ENCODE measurements at regions not wholly inside any gene's neighbourhood (a gene's known extent, or its start where the extent isn't known, plus 50 kb on each side); places are given as distances from the start of the nearest gene placed in this dataset.

DNA sequence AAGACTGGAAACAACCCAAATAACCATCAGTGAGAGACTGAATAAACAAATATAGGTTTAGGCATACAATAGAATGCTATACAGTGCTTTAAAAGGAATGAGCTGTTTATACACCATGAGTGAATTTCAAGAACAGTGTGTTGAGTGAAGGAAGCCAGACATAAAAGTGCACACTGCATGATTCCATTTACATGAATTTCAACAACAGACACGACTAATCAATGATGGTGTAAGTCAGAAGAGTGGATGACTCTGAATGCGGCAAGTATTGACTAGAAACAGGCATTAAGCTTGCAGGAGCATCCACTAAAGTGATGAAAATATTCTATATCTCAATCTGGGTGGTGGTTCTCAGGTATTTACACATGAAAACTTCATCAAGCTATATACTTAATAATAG is 142.7 kb upstream of the SLC39A10 start:
- H3K4me1 Mint-ChIP-seq = no peaks in the 10 kb centered on the region
- no peak for ATAC-seq

DNA sequence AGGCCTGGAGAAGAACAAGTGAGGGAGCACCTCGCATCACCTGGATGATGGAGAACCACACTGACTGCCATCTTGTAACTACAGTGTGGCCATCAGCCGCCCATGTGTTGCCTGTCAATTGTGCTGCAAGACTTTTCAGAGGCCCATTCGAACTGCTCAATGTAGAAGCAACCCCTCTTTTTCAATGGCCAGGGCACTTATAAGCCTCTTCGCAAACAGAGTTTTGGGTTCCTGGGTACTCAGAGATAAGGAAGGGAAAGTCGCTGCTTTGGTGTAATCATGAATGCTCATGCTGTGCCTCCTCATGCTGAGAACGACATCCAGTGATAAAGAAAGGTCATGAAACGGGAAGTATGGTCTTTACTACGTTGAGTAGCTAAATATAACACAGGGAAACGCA is 143.9 kb upstream of the SLC39A10 start:
- ChIA-PET POLR2A (interaction anchor here (0.6 kb wide), 1 partner anchor 86 kb away, joined by 4 read pairs; no protein-coding TSS in a partner anchor), CTCF (no interaction called here)
- no peak overlapping the region for H3K4me3 Mint-ChIP-seq
- 0 out of 2 replicates have a peak, but pooled peaks cover 3% of the 10 kb centered on the region for H3K36me3 Mint-ChIP-seq
- no peak for ATAC-seq
- H3K27ac Mint-ChIP-seq = no peak overlapping the region
- no peaks in the 10 kb centered on the region for H3K27me3 Mint-ChIP-seq (ENCODE audit: low read depth)
- peaks cover 12% of the 10 kb centered on the region for H3K9me3 Mint-ChIP-seq
- no peak for DNase-seq (ENCODE audit: low spot score)
- no peaks in the 10 kb centered on the region for H3K4me1 Mint-ChIP-seq
- TF ChIP-seq NR2C2 (CRISPR knock-in tag; IDR thresholded peaks at IDR 0.05) (no peak), ZNF396 (CRISPR knock-in tag; IDR thresholded peaks at IDR 0.05; ENCODE audit: borderline replicate concordance) (no peak)
- TF ChIP-seq, protein P1, sequence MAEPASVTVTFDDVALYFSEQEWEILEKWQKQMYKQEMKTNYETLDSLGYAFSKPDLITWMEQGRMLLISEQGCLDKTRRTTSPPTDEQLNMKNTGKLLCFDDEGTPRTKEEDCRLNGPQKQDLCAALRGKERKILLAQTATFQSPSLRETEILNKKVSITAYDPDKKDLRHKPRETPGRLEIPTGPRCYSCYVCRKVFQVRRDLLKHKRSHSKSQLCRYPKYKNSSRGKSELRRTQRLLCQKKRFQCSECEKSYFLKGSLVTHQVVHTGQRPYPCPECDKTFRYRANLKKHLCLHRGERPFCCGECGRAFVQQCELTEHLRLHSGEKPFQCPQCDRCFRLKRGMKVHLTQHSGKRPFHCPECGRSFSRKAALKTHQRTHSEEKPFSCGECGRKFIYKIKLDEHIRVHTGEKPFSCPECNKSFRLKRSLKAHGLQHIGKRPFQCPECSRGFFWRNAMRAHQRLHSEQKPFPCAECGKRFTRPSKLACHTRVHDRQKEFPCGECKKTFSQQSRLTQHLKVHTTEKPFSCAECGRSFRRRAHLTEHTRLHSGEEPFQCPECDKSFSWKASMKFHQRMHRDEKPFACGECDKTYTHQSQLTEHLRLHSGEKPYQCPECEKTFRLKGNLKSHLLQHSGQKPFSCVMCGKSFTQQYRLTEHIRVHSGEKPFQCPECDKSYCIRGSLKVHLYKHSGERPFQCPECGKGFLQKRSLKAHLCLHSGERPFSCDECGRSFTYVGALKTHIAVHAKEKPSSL (CRISPR knock-in tag; conservative IDR thresholded peaks at IDR 0.05) = no peak
- TF ChIP-seq, protein P2, sequence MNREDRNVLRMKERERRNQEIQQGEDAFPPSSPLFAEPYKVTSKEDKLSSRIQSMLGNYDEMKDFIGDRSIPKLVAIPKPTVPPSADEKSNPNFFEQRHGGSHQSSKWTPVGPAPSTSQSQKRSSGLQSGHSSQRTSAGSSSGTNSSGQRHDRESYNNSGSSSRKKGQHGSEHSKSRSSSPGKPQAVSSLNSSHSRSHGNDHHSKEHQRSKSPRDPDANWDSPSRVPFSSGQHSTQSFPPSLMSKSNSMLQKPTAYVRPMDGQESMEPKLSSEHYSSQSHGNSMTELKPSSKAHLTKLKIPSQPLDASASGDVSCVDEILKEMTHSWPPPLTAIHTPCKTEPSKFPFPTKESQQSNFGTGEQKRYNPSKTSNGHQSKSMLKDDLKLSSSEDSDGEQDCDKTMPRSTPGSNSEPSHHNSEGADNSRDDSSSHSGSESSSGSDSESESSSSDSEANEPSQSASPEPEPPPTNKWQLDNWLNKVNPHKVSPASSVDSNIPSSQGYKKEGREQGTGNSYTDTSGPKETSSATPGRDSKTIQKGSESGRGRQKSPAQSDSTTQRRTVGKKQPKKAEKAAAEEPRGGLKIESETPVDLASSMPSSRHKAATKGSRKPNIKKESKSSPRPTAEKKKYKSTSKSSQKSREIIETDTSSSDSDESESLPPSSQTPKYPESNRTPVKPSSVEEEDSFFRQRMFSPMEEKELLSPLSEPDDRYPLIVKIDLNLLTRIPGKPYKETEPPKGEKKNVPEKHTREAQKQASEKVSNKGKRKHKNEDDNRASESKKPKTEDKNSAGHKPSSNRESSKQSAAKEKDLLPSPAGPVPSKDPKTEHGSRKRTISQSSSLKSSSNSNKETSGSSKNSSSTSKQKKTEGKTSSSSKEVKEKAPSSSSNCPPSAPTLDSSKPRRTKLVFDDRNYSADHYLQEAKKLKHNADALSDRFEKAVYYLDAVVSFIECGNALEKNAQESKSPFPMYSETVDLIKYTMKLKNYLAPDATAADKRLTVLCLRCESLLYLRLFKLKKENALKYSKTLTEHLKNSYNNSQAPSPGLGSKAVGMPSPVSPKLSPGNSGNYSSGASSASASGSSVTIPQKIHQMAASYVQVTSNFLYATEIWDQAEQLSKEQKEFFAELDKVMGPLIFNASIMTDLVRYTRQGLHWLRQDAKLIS (CRISPR knock-in tag; IDR thresholded peaks at IDR 0.05; ENCODE audit: borderline replicate concordance) = no peak

More for the DNA sequence above, 142.7 kb upstream of the SLC39A10 start:
- no peak overlapping the region for H3K27ac Mint-ChIP-seq
- ChIA-PET POLR2A (no interaction called here), CTCF (interaction anchor here (0.7 kb wide), 1 partner anchor 16 kb away, joined by 4 read pairs; no protein-coding TSS in a partner anchor)
- H3K36me3 Mint-ChIP-seq = 0 out of 2 replicates have a peak, but pooled peaks cover 3% of the 10 kb centered on the region
- DNase-seq (ENCODE audit: low spot score) = no peak
- no peak overlapping the region for H3K4me3 Mint-ChIP-seq
- no peak for TF ChIP-seq ZNF671 (CRISPR knock-in tag; IDR thresholded peaks at IDR 0.05)
- TF ChIP-seq RELA (CRISPR knock-in tag; IDR thresholded peaks at IDR 0.05; ENCODE audit: borderline replicate concordance) = no peak
- TF ChIP-seq, protein P3, sequence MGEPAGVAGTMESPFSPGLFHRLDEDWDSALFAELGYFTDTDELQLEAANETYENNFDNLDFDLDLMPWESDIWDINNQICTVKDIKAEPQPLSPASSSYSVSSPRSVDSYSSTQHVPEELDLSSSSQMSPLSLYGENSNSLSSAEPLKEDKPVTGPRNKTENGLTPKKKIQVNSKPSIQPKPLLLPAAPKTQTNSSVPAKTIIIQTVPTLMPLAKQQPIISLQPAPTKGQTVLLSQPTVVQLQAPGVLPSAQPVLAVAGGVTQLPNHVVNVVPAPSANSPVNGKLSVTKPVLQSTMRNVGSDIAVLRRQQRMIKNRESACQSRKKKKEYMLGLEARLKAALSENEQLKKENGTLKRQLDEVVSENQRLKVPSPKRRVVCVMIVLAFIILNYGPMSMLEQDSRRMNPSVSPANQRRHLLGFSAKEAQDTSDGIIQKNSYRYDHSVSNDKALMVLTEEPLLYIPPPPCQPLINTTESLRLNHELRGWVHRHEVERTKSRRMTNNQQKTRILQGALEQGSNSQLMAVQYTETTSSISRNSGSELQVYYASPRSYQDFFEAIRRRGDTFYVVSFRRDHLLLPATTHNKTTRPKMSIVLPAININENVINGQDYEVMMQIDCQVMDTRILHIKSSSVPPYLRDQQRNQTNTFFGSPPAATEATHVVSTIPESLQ (CRISPR knock-in tag; IDR thresholded peaks at IDR 0.05) = no peak
- no peak for TF ChIP-seq GTF2I (CRISPR knock-in tag; conservative IDR thresholded peaks at IDR 0.05)
- TF ChIP-seq, protein P4, sequence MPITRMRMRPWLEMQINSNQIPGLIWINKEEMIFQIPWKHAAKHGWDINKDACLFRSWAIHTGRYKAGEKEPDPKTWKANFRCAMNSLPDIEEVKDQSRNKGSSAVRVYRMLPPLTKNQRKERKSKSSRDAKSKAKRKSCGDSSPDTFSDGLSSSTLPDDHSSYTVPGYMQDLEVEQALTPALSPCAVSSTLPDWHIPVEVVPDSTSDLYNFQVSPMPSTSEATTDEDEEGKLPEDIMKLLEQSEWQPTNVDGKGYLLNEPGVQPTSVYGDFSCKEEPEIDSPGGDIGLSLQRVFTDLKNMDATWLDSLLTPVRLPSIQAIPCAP (CRISPR knock-in tag; IDR thresholded peaks at IDR 0.05) = no peak
- TF ChIP-seq, protein P2 (CRISPR knock-in tag; IDR thresholded peaks at IDR 0.05; ENCODE audit: borderline replicate concordance) = no peak
- TF ChIP-seq ESRRA (CRISPR knock-in tag; IDR thresholded peaks at IDR 0.05; ENCODE audit: borderline replicate concordance) = no peak
- TF ChIP-seq, protein P5, sequence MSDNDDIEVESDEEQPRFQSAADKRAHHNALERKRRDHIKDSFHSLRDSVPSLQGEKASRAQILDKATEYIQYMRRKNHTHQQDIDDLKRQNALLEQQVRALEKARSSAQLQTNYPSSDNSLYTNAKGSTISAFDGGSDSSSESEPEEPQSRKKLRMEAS (CRISPR knock-in tag; IDR thresholded peaks at IDR 0.05) = no peak
- no peak for TF ChIP-seq PRRX2 (CRISPR knock-in tag; IDR thresholded peaks at IDR 0.05)
- TF ChIP-seq SP1 (CRISPR knock-in tag; conservative IDR thresholded peaks at IDR 0.05) = no peak
- TF ChIP-seq ZNF121 (CRISPR knock-in tag; IDR thresholded peaks at IDR 0.05) = no peak
- no peak for TF ChIP-seq NR1H2 (CRISPR knock-in tag; IDR thresholded peaks at IDR 0.05)
- no peak for TF ChIP-seq SMAD3 (CRISPR knock-in tag; IDR thresholded peaks at IDR 0.05; ENCODE audit: borderline replicate concordance)
- TF ChIP-seq, protein P6, sequence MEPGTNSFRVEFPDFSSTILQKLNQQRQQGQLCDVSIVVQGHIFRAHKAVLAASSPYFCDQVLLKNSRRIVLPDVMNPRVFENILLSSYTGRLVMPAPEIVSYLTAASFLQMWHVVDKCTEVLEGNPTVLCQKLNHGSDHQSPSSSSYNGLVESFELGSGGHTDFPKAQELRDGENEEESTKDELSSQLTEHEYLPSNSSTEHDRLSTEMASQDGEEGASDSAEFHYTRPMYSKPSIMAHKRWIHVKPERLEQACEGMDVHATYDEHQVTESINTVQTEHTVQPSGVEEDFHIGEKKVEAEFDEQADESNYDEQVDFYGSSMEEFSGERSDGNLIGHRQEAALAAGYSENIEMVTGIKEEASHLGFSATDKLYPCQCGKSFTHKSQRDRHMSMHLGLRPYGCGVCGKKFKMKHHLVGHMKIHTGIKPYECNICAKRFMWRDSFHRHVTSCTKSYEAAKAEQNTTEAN (CRISPR knock-in tag; IDR thresholded peaks at IDR 0.05) = no peak
- no peaks in the 10 kb centered on the region for H3K27me3 Mint-ChIP-seq (ENCODE audit: low read depth)
- peaks cover 9% of the 10 kb centered on the region for H3K9me3 Mint-ChIP-seq

Data from WTC11 (cell line).